NOMO-1 treated with dmso at 0.1 percent for 144 hours (cell line): ENCODE measurements at regions not wholly inside any gene's neighbourhood (a gene's known extent, or its start where the extent isn't known, plus 50 kb on each side); places are given as distances from the start of the nearest gene placed in this dataset.

Experiments used
- DNase-seq: peaks from one replicate; lab custom pipeline; 2025; ENCODE audit not compliant: unreplicated experiment; lab: John Stamatoyannopoulos, UW

GRCh38 chr1:96233422-96233821, 488.2 kb upstream of the PTBP2 start:
- DNase-seq: no peak

- no peak for DNase-seq
Measured at GRCh38 chr1:96234299-96234698, 487.3 kb upstream of the PTBP2 start.

- peak; percentile 0 for DNase-seq
Measured at GRCh38 chr1:96236156-96236739, 485.3 kb upstream of the PTBP2 start.

- no peak for DNase-seq
Measured at GRCh38 chr1:96238426-96238825, 483.2 kb upstream of the PTBP2 start.

GRCh38 chr1:96240438-96240837, 481.1 kb upstream of the PTBP2 start:
- DNase-seq: no peak

GRCh38 chr1:96253246-96254035, 468.1 kb upstream of the PTBP2 start:
- no peak for DNase-seq

- no peak for DNase-seq
Measured at GRCh38 chr1:96256130-96256790, 465.3 kb upstream of the PTBP2 start.

- no peak for DNase-seq
Measured at GRCh38 chr1:96259399-96259798, 462.2 kb upstream of the PTBP2 start.

GRCh38 chr1:96281491-96281890, 440.1 kb upstream of the PTBP2 start:
- DNase-seq: no peak

GRCh38 chr1:96290033-96290432, 431.6 kb upstream of the PTBP2 start:
- DNase-seq: no peak

- DNase-seq: no peak
Measured at GRCh38 chr1:96290801-96291200, 430.8 kb upstream of the PTBP2 start.

- no peak for DNase-seq
Measured at GRCh38 chr1:96291468-96291867, 430.1 kb upstream of the PTBP2 start.

- no peak for DNase-seq
Measured at GRCh38 chr1:96292141-96292540, 429.4 kb upstream of the PTBP2 start.

- DNase-seq: no peak
Measured at GRCh38 chr1:96296991-96297390, 424.6 kb upstream of the PTBP2 start.

GRCh38 chr1:96306809-96307560, 414.6 kb upstream of the PTBP2 start:
- no peak for DNase-seq

- no peak for DNase-seq
Measured at GRCh38 chr1:96308314-96308713, 413.3 kb upstream of the PTBP2 start.

- peak; percentile 64 for DNase-seq
Measured at GRCh38 chr1:96309783-96310182, 411.8 kb upstream of the PTBP2 start.

- no peak for DNase-seq
Measured at GRCh38 chr1:96313216-96313615, 408.4 kb upstream of the PTBP2 start.

- no peak for DNase-seq
Measured at GRCh38 chr1:96329121-96329520, 392.5 kb upstream of the PTBP2 start.

- no peak for DNase-seq
Measured at GRCh38 chr1:96331596-96331995, 390.0 kb upstream of the PTBP2 start.

- DNase-seq: no peak
Measured at GRCh38 chr1:96333522-96334235, 387.9 kb upstream of the PTBP2 start.
